ENCODE measurements at regions not wholly inside any gene's neighbourhood (a gene's known extent, or its start where the extent isn't known, plus 50 kb on each side); places are given as distances from the start of the nearest gene placed in this dataset.

GRCh38 chr16:35221482-35222185 lies 1762.2 kb downstream of the TP53TG3F start:
- H3K27me3 Mint-ChIP-seq: no peaks in the 10 kb centered on the region
- no peak for TF ChIP-seq CTCF (IDR thresholded peaks at IDR 0.05; ENCODE audit: unreplicated experiment)
- H3K4me3 Mint-ChIP-seq (ENCODE audit: low read depth): no peak overlapping the region
- no peak overlapping the region for H3K27ac Mint-ChIP-seq
- DNase-seq (ENCODE audit: low spot score, unreplicated experiment): no peak
- H3K4me1 Mint-ChIP-seq (ENCODE audit: low read depth): no peaks in the 10 kb centered on the region
- H3K36me3 Mint-ChIP-seq (ENCODE audit: insufficient read depth): peaks cover 1% of the 10 kb centered on the region
- H3K9me3 Mint-ChIP-seq (ENCODE audit: low read depth): peaks cover 46% of the 10 kb centered on the region

- Mint-ChIP-seq H3K9me3 (ENCODE audit: low read depth) (peaks cover 27% of the 10 kb centered on the region), H3K4me3 (ENCODE audit: low read depth) (no peak overlapping the region), H3K27ac (no peak overlapping the region), H3K36me3 (ENCODE audit: insufficient read depth) (no peaks in the 10 kb centered on the region), H3K27me3 (no peaks in the 10 kb centered on the region), H3K4me1 (ENCODE audit: low read depth) (no peaks in the 10 kb centered on the region)
- no peak for DNase-seq (ENCODE audit: low spot score, unreplicated experiment)
- no peak for TF ChIP-seq CTCF (IDR thresholded peaks at IDR 0.05; ENCODE audit: unreplicated experiment)
These were observed 1775.3 kb downstream of the TP53TG3F start for GRCh38 chr16:35234679-35235078.

GRCh38 chr16:35239561-35239960 lies 1780.1 kb downstream of the TP53TG3F start:
- TF ChIP-seq CTCF (IDR thresholded peaks at IDR 0.05; ENCODE audit: unreplicated experiment): no peak
- Mint-ChIP-seq H3K36me3 (ENCODE audit: insufficient read depth) (peaks cover 2% of the 10 kb centered on the region), H3K4me3 (ENCODE audit: low read depth) (no peak overlapping the region), H3K27me3 (no peaks in the 10 kb centered on the region), H3K4me1 (ENCODE audit: low read depth) (no peaks in the 10 kb centered on the region), H3K9me3 (ENCODE audit: low read depth) (peaks cover 42% of the 10 kb centered on the region), H3K27ac (no peak overlapping the region)
- DNase-seq (ENCODE audit: low spot score, unreplicated experiment): no peak

GRCh38 chr16:35249051-35249450 lies 1789.6 kb downstream of the TP53TG3F start:
- no peak overlapping the region for H3K4me3 Mint-ChIP-seq (ENCODE audit: low read depth)
- no peak overlapping the region for H3K27ac Mint-ChIP-seq
- TF ChIP-seq CTCF (IDR thresholded peaks at IDR 0.05; ENCODE audit: unreplicated experiment): no peak
- no peaks in the 10 kb centered on the region for H3K4me1 Mint-ChIP-seq (ENCODE audit: low read depth)
- no peaks in the 10 kb centered on the region for H3K27me3 Mint-ChIP-seq
- H3K9me3 Mint-ChIP-seq (ENCODE audit: low read depth): peaks cover 49% of the 10 kb centered on the region
- DNase-seq (ENCODE audit: low spot score, unreplicated experiment): no peak
- H3K36me3 Mint-ChIP-seq (ENCODE audit: insufficient read depth): no peaks in the 10 kb centered on the region

- Mint-ChIP-seq H3K27me3 (no peaks in the 10 kb centered on the region), H3K9me3 (ENCODE audit: low read depth) (peaks cover 38% of the 10 kb centered on the region), H3K27ac (no peak overlapping the region), H3K36me3 (ENCODE audit: insufficient read depth) (no peaks in the 10 kb centered on the region), H3K4me3 (ENCODE audit: low read depth) (no peak overlapping the region), H3K4me1 (ENCODE audit: low read depth) (no peaks in the 10 kb centered on the region)
- DNase-seq (ENCODE audit: low spot score, unreplicated experiment): no peak
- no peak for TF ChIP-seq CTCF (IDR thresholded peaks at IDR 0.05; ENCODE audit: unreplicated experiment)
These were observed 1793.0 kb downstream of the TP53TG3F start for GRCh38 chr16:35252356-35252936.

All from progenitor cell of endocrine pancreas (in vitro differentiated cells).